HG02885 (cell line): ENCODE measurements at regions not wholly inside any gene's neighbourhood (a gene's known extent, or its start where the extent isn't known, plus 50 kb on each side); places are given as distances from the start of the nearest gene placed in this dataset.
A peak's percentile ranks its signal among the peaks of the same experiment; 100 is the strongest.

Experiments used
- ATAC-seq: cut with Tn5 transposase; IDR thresholded peaks from one replicate; pipeline ENCODE4 v1.9.1; 2021; ENCODE audit warnings: mild to moderate bottlenecking; ENCODE audit not compliant: unreplicated experiment, poor library complexity

DNA sequence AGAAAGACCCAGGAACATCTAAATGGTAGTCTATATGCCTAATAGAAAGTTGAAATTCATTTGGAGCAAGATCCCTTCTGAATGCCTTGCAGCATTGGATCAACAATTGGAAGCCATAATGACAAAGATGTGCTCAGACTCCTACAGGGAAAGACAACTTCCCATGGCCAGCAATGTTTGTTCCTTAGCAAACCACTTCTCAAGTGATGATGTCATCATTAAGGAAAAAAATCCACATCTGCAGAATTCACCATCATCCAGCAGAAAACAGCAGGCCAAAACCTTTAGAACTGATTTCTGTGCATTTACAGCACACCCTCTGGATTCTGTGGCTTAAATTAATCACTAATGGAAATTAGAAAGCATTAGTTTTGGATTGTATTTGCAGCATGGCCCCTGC lies 82.4 kb upstream of the ZIC3 start:
- no peak for ATAC-seq

DNA sequence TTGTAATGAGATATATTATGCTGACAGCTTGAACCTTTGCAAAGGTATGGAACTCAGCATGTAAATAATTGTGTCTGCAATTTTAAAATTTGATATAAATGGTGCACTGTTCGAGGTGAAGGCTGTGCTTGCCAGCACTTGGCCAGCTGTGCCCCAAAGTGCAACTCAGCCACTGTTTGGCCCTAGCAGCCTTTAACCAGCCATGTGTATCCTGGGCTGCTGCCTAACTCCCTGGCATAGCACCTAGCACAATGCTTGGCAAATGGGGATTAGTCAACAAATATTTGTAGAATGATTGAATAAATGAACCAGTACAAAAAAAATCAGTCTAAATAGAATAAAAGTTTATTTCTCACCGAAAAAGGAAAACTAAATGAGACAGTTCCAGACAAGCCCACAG lies 83.8 kb upstream of the ZIC3 start:
- no peak for ATAC-seq

DNA sequence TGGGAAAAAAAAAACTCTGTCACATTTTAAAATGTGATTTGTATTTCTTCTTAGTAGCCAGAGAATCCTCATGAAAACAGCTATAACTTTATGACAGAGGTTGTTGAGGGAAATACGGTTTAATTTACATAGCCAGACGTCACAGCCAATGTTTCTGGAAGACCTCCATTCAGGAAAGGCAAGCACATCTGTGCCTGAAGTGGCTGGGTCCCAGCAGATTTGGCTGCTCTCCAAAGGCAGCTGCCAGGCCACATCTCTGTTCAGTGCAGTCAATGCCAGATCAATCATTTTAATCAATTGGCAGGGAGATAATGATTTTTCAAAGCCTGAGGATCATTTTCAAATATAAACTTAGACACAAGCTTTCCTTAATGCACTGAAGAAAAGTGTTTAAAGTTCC lies 86.5 kb upstream of the ZIC3 start:
- ATAC-seq, result no peak

DNA sequence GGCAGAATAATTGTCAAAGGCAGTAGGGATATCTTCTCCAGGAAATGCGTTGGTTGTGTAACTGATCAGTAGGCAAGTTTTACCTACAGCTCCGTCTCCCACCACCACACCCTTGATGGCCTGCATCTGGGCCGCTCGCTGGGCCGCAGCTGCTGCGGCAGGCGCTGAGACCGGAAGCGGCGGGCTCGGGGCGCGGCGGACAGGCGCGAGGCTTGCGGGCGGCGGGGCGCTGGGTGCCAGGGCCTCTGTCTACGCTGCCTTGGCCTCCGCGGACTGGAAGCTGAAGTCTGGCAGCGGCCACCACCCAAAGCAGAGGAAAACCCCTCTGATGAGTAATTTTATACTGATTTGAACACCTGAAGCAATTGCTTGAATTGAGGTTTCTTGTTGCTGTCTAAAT lies 124.2 kb upstream of the ZIC3 start:
- no peak for ATAC-seq

DNA sequence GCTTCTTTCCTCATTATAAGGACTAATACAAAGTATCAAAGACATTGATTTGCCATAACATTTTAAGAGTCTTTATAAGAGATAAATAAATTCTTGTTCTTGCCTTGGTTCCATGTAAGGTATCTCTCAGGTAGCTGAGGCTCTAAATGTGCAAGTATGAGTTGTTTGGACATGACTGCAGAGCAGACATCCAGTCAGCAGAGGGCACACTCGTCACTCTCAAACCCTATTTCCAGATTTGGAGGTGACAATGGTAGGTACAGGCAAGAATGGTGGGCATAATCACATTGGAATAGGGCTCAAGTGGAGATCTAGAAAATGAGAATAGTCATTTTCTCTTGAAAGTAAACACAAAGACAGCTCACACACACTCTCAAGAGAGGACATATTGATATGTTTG lies 133.3 kb upstream of the ZIC3 start:
- ATAC-seq, result peak; percentile 76

DNA sequence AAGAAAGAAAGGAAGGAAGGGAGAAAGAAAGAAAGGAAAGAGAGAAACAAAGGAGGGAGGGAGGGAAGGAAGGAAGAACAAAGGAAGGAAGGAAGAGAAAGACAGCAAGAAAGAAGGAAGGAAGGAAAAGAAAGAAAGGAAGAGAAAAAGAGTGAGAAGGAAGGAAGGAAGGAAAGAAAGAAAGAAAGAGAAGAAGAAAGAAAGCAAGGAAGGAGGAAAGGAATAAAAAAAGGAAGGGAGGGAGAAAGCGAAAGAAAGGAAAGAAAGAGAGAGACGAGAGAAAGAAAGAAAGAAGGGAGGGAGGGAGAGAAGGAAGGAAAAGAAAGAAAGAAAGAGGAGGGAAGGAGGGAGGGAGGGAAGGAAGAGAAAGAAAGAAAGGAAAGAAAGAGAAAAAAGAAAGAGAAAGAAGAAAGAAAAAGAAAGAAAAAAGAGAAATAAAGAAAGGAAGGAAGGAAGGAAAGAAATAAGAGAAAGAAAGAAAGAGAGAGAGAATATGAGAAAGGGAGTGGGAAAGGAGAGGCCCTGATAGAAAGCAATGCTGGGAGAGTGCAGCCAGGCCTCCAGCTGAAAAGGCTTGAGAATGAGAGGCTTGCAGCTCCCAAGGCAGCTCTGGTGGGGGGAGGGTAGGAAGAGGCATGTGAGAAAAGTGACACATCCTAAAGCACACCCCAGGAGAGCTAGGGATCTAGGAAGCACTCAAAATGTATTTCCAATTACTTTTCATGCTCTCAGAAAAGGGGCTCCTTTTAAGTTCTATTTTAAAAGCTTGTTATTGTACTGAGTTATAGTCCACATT lies 134.0 kb upstream of the ZIC3 start:
- no peak for ATAC-seq

DNA sequence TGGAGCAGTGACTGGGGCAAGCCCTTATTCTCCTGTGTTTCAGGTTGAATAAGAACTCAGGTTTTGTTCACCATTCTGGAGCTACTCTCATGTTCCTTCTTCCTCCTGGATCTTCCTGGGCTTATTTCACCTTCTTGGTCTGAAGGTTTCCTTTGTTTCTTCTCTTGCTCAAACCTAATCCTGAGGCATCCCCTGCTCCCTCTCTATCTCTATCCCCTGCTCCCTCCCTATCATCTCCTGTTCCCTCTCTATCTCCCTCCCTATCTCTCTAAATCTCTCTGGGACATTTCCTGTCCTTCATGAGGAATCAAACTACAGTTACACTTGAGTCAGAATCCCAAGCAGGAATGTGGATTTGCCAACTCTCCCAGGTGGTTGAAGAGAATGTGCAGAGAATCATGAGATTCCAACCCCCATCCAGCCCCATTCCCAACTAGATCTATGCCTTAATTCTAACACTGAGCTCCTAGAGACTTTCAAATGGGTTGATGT lies 134.9 kb upstream of the ZIC3 start:
- no peak for ATAC-seq

DNA sequence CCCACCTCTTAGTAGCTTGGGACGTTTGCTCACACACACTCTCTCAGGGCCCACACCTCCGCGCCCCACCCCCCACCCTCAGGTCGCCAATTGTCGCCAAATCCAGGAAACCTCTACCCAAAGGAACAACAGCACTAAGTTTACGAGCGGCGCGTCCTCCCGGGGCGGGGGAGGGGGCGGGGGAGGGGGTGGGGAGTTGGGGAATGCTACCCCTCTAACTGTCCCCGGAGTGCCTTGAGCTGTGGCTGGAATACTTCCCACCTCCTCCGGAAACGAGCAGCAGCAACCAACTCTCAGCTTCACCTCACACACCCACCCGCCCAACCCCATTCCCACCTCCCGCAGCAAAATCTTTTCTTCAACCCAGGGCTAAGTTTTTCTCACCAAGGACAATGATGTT lies 135.6 kb upstream of the ZIC3 start:
- no peak for ATAC-seq

DNA sequence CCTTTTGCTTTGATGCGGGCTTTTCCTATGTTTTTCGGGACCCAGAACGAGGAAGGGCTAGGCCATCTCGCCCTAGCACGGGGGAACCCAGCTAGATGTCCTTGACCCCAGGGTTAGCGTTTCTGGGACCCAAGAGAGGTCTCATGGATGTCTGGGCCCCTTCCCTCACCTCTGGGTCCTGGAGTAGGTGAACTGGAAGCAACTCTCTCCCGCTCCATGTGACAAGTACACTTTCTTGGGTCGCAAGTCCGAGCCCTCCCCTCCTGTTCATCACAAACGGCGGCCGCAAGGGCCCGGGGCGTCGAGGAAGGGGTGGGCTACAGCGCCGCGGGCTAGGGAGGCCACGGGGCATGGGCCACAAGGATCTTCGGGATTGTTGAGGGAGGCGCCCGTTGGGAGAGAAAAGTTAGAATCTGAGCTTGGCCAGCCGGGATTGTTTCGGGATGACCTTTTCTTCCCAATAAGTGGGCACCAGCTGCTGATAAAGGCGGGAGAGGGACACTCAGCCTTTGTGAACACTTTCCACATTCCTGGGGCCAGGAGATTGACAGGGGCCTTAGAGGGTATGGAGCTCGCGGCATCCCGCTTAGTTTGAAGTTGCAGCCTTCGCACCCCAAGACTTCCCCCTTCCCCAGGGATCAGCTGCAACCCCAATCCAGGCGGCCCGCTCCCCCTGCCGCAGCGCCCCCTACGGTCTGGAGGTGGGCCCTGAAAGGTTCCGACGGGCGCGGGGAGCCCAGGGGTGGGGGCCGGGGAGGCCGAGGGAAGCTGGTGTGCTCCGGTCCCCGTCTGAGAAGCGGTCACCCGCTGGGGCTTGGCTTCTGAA lies 136.9 kb upstream of the ZIC3 start:
- ATAC-seq, result no peak

DNA sequence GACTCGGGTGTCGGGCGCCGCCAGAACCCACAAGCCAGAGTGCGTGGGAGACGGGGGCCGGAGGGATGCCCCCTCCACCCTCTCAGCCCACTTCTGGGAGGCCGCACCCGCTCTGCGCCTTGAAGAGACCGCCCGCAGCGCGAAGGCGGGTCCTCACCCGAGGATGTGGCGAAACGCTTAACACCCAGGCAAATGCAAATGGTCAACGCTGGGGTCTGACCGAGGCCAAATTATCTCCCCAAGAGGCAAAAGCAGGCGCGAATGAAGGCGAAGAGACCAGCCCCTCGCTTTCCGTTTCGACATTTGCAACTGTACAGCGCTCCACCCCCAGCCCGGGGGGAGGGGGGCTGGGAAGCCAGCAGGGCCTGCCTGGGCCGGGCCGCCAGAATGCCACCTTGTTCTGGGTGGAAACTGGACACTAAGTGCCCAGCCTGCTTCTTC lies 137.7 kb upstream of the ZIC3 start:
- no peak for ATAC-seq

DNA sequence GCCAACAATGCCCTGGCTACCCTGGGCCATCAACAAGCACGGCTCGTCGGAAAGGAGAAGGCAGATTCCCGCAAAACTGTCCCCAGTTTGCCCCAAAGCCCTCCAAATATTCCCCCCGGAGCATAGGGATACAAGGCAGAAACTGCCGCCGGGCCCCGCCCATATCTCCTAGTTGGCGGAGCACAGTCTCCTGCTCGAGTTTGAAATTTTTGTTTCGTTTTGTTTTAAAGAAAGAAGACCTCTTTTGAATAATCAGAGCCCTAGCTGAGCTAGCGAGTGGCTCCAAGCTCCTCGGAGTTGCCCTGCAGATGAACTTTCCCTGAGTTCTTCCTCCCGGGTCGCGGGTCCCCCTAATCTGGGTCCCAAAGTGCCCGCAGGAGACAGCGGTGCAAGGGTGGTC lies 138.1 kb upstream of the ZIC3 start:
- ATAC-seq, result no peak

DNA sequence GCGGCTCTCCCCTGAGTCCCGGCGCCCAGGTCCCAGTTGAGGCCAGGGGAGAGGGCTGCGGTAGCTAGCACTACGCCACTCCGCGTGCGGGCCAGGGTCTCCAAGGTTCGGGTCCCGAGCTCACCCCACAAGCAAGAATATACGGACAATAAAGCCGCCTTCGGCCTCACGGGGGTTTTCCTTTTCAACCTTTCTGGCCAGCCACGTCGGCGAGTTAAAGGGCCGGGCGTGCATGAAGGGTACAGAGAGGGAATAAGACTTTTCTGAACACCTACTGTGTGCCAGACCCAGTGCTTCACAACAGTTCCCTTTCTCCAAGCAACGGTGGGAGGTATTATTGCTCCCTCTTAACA lies 138.5 kb upstream of the ZIC3 start:
- no peak for ATAC-seq

DNA sequence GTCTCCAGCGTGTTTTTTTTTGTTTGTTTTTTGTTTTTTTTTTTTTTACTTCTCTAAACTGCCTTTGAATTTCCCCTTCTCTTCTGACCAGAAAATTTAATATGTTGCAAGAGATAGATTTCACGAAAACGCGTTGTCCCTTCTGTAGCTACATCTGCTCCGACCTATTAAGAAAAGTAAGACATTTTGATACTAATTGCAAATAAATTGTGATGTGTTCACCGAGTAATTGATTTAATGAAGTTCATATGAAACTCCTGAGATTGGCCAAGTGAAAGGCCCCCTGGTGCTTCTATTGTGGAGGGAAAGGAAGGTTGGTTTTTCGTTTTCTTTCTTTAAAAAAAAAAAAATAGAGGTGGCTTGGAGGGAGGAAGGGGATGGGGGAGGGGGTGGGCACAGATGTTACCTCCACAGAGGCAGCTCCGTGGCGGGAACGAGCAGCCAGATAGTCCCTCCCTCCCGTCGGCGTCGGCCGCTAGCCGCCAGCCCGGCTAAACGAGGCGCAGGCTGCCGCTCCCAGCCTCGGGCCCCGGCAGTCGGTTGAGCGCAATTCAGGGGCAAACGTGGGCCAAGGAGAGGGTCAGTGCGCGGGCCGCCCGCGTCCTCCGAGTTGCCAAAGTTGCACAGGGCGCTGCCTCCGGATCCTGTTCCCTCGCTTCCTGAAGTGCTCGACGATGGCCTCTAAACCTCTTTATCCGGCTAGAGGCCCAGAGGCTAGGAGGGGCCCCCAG lies 139.1 kb upstream of the ZIC3 start:
- no peak for ATAC-seq

DNA sequence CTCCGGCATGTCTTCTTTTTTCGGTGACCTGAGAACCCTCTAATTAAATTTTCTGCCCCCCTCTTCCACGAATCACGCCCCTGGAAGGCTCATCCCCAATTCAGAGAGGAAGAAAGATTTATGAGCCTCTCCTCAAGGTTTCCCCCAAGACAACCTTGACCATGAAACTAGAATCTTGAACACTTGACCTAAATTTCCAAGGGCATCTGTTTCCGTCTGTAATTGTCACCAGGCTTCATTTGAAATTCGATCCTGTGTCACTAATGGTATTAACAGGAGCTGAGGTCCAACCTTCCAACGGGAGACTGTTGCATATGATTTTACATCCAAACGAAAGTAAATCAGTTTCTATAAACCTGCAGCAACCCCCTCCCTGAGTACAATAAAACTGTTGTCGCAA lies 139.9 kb upstream of the ZIC3 start:
- no peak for ATAC-seq

DNA sequence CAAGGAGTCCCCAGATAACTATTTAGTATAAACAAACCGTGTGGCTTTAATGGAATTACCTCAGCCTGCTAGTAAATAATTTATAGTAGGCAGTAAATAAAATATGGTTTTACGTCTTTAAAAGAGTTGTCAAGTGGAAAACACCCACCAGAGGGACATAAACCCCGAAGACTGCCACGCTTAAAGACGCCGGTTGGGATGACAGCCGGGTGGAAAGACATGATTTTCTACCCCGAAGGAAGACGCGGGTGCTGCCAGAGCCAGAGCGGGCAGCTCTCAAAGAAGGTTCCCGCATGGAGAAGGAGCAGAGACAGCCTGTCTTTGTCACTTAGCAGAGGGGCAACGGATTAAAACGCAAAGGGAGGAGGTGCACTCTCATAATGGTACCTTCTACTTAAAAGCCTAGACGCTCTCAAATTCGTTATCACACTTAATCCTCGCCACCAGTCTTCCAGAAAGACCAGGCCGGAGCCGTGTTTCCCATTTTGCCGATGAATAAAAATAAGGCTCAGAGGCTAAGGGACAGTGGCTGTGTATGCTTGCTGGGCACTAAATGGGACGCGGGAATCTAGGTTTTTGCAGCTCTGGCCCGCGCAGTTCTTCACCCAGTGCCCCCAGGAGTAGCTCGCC lies 140.5 kb upstream of the ZIC3 start:
- no peak for ATAC-seq

DNA sequence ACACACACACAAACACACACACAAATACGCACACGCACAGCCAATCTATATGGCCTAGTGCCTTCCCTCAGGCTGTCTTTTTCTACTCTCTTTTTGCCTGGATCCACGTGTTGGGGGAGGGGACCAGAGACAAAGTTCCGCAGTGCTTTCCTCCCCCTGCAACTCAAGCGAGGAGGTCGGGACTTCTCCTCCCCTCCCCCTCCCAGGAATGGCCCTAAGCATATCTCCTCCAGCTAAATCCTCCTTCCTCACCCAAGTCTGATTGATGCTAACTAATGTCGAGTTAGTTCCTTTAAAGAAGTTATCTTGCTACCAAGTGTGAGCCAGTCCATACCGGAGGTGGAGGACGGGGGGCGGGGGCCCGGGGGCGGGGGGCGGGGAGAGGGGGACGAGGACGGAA lies 141.2 kb upstream of the ZIC3 start:
- no peak for ATAC-seq

DNA sequence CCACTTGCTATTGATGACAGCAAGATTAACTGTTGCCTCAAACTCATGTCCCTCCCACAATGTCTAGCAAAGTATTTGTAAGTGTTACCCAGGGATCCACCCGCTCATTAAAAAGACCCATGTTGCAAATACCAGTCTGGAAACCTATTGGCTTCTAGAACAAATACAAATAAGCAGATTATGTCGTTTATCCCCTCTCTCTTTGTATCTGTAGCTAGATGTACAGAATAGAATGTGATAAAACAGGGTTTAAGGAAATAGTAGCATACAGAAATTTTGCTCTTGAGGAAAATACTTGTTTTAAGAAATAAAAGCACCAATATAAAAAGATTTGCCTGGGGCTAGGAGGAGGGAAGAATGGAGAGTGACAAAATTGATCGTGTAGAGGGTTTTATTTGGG lies 142.7 kb upstream of the ZIC3 start:
- ATAC-seq, result no peak

DNA sequence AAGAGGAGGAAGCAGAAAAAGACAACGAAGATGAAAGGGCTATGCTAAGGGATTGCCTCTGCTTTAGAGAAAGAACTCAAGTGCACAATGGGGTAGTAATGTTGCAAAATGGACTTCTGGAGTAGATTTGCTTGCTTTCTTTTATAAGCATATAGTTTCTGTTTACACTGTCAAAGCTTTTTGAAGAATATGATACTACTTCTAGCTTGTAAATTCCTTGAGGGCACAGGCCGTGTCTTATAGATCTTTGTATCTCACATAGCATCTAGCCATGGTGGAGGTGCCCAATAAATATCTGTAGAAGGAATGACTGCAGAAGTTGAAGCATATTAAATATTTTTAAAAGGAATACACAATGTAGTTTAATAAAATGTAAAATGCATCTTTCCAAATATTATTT lies 147.8 kb upstream of the ZIC3 start:
- no peak for ATAC-seq

DNA sequence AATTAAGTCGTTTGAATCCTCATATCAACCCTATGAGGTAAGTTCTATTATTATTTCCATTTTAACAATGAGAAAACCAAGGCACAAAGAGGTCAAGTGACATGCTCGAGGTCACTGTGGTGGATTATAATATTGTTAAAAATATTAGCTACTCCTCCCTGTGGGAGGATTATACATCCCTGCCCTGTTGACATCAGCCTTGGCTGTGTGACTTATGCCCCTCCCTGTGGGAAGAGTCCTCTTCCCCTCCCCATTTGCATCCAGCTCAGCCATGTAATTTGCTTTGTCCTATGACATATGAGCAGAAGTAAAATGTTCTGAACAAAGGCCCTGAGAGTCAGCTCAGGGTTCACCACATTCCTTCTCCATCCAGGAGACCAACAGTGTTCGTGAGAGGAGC lies 152.7 kb upstream of the ZIC3 start:
- no peak for ATAC-seq

DNA sequence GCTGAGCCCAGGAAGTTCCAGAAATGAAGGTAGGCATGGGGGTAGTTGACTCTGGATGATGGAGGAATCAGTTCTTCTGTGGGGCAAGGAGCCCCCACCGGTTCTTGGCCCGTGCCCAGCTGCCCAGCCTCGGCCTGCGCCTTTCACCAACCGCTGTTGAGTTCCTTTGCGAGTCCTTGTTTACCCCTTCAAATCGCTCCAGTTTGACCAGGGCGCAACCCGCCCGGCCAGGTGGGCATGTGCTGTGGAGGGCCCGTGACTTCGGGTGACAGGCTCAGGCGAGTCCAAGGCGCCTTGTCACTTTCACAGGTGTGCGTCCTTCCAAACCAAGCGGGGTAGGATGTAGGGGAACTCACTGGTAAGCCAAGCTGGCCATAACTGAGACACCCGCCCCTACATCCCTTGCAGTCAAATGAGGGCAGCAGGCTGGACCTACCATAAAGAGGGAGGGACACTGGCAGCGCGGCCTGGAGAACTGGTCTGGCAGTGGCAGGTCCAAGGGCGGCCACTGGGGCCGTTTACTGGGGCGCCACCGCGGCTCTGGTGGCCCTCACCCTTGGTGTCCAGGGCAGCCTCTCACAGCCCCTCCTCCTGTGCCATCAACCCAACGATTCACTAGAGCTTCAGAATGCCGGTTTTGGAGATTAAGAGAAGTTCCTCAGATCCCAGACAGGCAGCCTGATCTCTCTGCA lies 160.3 kb upstream of the ZIC3 start:
- ATAC-seq, result no peak
